Glomerular visceral epithelial cell (primary cell): ENCODE measurements at regions not wholly inside any gene's neighbourhood (a gene's known extent, or its start where the extent isn't known, plus 50 kb on each side); places are given as distances from the start of the nearest gene placed in this dataset.

Source experiments
- DNase-seq: peaks from one replicate; pipeline ENCODE4 v3.0.0-alpha.2; 2016; ENCODE audit errors: extremely low spot score

- DNase-seq, result no peak
Measured at GRCh38 chr2:121159291-121160071, 125.5 kb downstream of the TFCP2L1 start.

- DNase-seq, result no peak
Measured at GRCh38 chr2:121160366-121160765, 124.6 kb downstream of the TFCP2L1 start.

- DNase-seq, result no peak
Measured at GRCh38 chr2:121161272-121161671, 123.7 kb downstream of the TFCP2L1 start.

GRCh38 chr2:121162893-121163292 lies 122.1 kb downstream of the TFCP2L1 start:
- no peak for DNase-seq

GRCh38 chr2:121164042-121164441 lies 121.0 kb downstream of the TFCP2L1 start:
- DNase-seq, result no peak

- no peak for DNase-seq
Measured at GRCh38 chr2:121165038-121165542, 119.9 kb downstream of the TFCP2L1 start.
